ENCODE measurements at regions not wholly inside any gene's neighbourhood (a gene's known extent, or its start where the extent isn't known, plus 50 kb on each side); places are given as distances from the start of the nearest gene placed in this dataset.

DNA sequence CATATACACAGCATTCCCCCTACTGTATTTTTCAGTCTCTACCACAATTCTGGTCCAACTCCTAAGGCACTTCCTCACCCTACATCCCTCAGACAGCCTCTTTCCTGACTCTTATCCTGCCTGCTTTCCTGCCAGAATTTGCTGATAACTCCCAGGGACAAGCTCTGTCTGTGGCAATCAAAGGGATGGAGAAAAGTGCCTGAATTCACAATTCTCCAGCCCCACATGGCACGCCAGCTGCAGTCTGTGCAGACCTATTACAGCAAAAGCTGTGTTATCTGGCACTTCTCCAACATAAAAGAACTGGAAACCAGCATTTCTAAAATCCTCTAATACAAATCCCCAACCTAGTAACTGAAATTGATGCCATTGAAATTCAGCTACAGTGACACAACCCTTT is 404.8 kb downstream of the KLHL13 start:
- no peak overlapping the region for H3K56ac ChIP-seq (ENCODE audit: low read length)
- H4K5ac ChIP-seq (ENCODE audit: low read length): no peak overlapping the region
- H3K4me3 ChIP-seq (ENCODE audit: low read length): no peak overlapping the region
- H3K36me3 ChIP-seq (ENCODE audit: control insufficient read depth, insufficient read depth, low read length): no peaks in the 10 kb centered on the region
- no peak overlapping the region for H2BK15ac ChIP-seq (replicated peaks; ENCODE audit: low read depth)
- H3K4ac ChIP-seq (ENCODE audit: low read depth, low read length): no peak overlapping the region
- H2AK5ac ChIP-seq (ENCODE audit: low read length): no peak overlapping the region
- no peak overlapping the region for H4K8ac ChIP-seq (ENCODE audit: low read depth, low read length)
- no peak overlapping the region for H3K9ac ChIP-seq (ENCODE audit: low read length)
- H2BK120ac ChIP-seq (ENCODE audit: low read depth, low read length): no peak overlapping the region
- DNase-seq: peak; percentile 0
- H3K4me2 ChIP-seq (ENCODE audit: low read length): no peak overlapping the region
- no peaks in the 10 kb centered on the region for H3K79me1 ChIP-seq (ENCODE audit: low read length)
- no CpG with 5 or more reads among the region's 1 CpG for WGBS (ENCODE audit: extremely low coverage, insufficient coverage, low lambda C conversion rate)
- H2BK5ac ChIP-seq (ENCODE audit: low read length): no peak overlapping the region
- no peak overlapping the region for H3K18ac ChIP-seq (ENCODE audit: low read length)
- H3K4me1 ChIP-seq (ENCODE audit: control insufficient read depth, low read depth, low read length): no peaks in the 10 kb centered on the region
- no peak overlapping the region for H3K27ac ChIP-seq (ENCODE audit: low read depth, low read length)
- no peak overlapping the region for H3K23ac ChIP-seq (ENCODE audit: low read length)
- H3K27me3 ChIP-seq (ENCODE audit: insufficient read depth, low read length, poor library complexity): no peaks in the 10 kb centered on the region
- H3K79me2 ChIP-seq (ENCODE audit: control insufficient read depth, insufficient read depth, low read length): no peaks in the 10 kb centered on the region

DNA sequence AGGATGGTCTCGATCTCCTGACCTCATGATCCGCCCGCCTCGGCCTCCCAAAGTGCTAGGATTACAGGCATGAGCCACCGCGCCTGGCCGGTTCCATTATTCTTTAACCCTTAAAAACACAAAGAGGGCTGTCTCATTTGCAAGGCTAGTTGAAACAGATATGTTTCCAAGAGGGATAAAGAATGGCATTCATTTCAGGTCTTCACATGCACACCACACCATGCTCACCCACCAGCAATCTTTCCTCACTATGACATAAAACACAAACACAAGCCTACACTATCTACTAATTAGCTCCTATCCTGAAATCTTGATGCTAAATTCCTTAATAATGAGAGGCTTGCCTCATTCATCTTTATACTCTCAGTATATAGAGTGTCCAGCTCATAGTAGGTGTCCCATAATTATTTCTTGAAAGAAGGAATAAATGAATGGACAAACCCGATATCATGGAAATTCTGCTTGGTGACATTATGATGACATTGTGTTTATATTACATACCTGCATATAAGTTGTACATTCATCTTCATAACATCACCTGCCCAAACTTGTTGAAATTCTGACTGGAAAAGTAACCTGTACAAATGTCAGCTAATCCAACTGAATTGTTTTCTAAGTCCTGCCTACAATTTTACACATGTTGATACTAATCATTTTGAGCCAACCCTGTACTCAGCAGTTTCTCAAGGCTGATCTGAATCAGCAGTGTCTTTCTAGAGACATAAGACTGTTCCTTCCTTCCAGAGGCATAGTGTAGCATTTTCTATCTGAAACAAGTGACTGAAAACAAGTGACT is 408.5 kb downstream of the KLHL13 start:
- Histone ChIP-seq H3K27me3 (ENCODE audit: insufficient read depth, low read length, poor library complexity) (no peaks in the 10 kb centered on the region), H3K36me3 (ENCODE audit: control insufficient read depth, insufficient read depth, low read length) (no peaks in the 10 kb centered on the region), H2BK5ac (ENCODE audit: low read length) (no peak overlapping the region), H3K23ac (ENCODE audit: low read length) (no peak overlapping the region), H3K4ac (ENCODE audit: low read depth, low read length) (no peak overlapping the region), H3K9ac (ENCODE audit: low read length) (no peak overlapping the region), H3K4me3 (ENCODE audit: low read length) (no peak overlapping the region), H2BK120ac (ENCODE audit: low read depth, low read length) (no peak overlapping the region), H2BK15ac (replicated peaks; ENCODE audit: low read depth) (no peak overlapping the region), H3K79me1 (ENCODE audit: low read length) (no peaks in the 10 kb centered on the region), H4K8ac (ENCODE audit: low read depth, low read length) (no peak overlapping the region), H3K4me2 (ENCODE audit: low read length) (no peak overlapping the region), H3K4me1 (ENCODE audit: control insufficient read depth, low read depth, low read length) (no peaks in the 10 kb centered on the region), H3K18ac (ENCODE audit: low read length) (no peak overlapping the region), H2AK5ac (ENCODE audit: low read length) (no peak overlapping the region), H3K79me2 (ENCODE audit: control insufficient read depth, insufficient read depth, low read length) (no peaks in the 10 kb centered on the region), H3K56ac (ENCODE audit: low read length) (no peak overlapping the region), H4K5ac (ENCODE audit: low read length) (no peak overlapping the region), H3K27ac (ENCODE audit: low read depth, low read length) (no peak overlapping the region)
- DNase-seq: no peak
- no CpG with 5 or more reads among the region's 8 CpGs for WGBS (ENCODE audit: extremely low coverage, insufficient coverage, low lambda C conversion rate)

- H4K8ac ChIP-seq (ENCODE audit: low read depth, low read length): no peak overlapping the region
- no peak overlapping the region for H3K9ac ChIP-seq (ENCODE audit: low read length)
- no peak overlapping the region for H2BK5ac ChIP-seq (ENCODE audit: low read length)
- H3K23ac ChIP-seq (ENCODE audit: low read length): no peak overlapping the region
- no peak overlapping the region for H2BK120ac ChIP-seq (ENCODE audit: low read depth, low read length)
- H3K18ac ChIP-seq (ENCODE audit: low read length): no peak overlapping the region
- no peak overlapping the region for H3K4ac ChIP-seq (ENCODE audit: low read depth, low read length)
- H3K27me3 ChIP-seq (ENCODE audit: insufficient read depth, low read length, poor library complexity): no peaks in the 10 kb centered on the region
- no peak overlapping the region for H3K27ac ChIP-seq (ENCODE audit: low read depth, low read length)
- H3K79me1 ChIP-seq (ENCODE audit: low read length): no peaks in the 10 kb centered on the region
- no peak overlapping the region for H3K4me3 ChIP-seq (ENCODE audit: low read length)
- H3K4me1 ChIP-seq (ENCODE audit: control insufficient read depth, low read depth, low read length): no peaks in the 10 kb centered on the region
- H2BK15ac ChIP-seq (replicated peaks; ENCODE audit: low read depth): no peak overlapping the region
- no peak for DNase-seq
- H4K5ac ChIP-seq (ENCODE audit: low read length): no peak overlapping the region
- no peaks in the 10 kb centered on the region for H3K79me2 ChIP-seq (ENCODE audit: control insufficient read depth, insufficient read depth, low read length)
- H3K56ac ChIP-seq (ENCODE audit: low read length): no peak overlapping the region
- H2AK5ac ChIP-seq (ENCODE audit: low read length): no peak overlapping the region
- H3K4me2 ChIP-seq (ENCODE audit: low read length): no peak overlapping the region
- H3K36me3 ChIP-seq (ENCODE audit: control insufficient read depth, insufficient read depth, low read length): no peaks in the 10 kb centered on the region
Measured at GRCh38 chrX:117701050-117701449, 415.6 kb downstream of the KLHL13 start.

DNA sequence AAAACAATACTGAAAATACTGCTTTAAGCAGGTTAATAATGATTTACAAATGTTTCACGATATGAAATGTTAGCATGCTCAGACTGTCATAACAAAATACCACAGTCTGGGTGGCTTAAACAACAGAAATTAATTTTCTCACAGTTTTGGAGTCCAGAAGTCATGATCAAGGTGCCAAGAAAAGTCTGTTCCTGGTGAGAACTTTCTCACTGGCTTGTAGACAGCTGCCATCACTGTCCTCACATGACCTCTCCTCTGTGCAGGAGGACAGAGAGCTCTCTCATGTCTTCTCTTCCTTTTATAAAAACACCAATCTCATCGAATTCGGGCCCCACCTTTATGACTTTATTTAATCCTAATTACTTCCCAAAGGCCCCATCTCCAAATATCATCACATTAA is 426.7 kb downstream of the KLHL13 start:
- Histone ChIP-seq H2BK15ac (replicated peaks; ENCODE audit: low read depth) (no peak overlapping the region), H3K27me3 (ENCODE audit: insufficient read depth, low read length, poor library complexity) (no peaks in the 10 kb centered on the region), H3K36me3 (ENCODE audit: control insufficient read depth, insufficient read depth, low read length) (no peaks in the 10 kb centered on the region), H3K9ac (ENCODE audit: low read length) (no peak overlapping the region), H2AK5ac (ENCODE audit: low read length) (no peak overlapping the region), H3K79me2 (ENCODE audit: control insufficient read depth, insufficient read depth, low read length) (no peaks in the 10 kb centered on the region), H3K79me1 (ENCODE audit: low read length) (no peaks in the 10 kb centered on the region), H3K4ac (ENCODE audit: low read depth, low read length) (no peak overlapping the region), H3K27ac (ENCODE audit: low read depth, low read length) (no peak overlapping the region), H2BK5ac (ENCODE audit: low read length) (no peak overlapping the region), H4K8ac (ENCODE audit: low read depth, low read length) (no peak overlapping the region), H2BK120ac (ENCODE audit: low read depth, low read length) (no peak overlapping the region), H3K4me1 (ENCODE audit: control insufficient read depth, low read depth, low read length) (no peaks in the 10 kb centered on the region), H4K5ac (ENCODE audit: low read length) (no peak overlapping the region), H3K23ac (ENCODE audit: low read length) (no peak overlapping the region), H3K18ac (ENCODE audit: low read length) (no peak overlapping the region), H3K4me3 (ENCODE audit: low read length) (no peak overlapping the region), H3K4me2 (ENCODE audit: low read length) (no peak overlapping the region), H3K56ac (ENCODE audit: low read length) (no peak overlapping the region)
- no CpG with 5 or more reads among the region's 3 CpGs for WGBS (ENCODE audit: extremely low coverage, insufficient coverage, low lambda C conversion rate)
- DNase-seq: no peak

DNA sequence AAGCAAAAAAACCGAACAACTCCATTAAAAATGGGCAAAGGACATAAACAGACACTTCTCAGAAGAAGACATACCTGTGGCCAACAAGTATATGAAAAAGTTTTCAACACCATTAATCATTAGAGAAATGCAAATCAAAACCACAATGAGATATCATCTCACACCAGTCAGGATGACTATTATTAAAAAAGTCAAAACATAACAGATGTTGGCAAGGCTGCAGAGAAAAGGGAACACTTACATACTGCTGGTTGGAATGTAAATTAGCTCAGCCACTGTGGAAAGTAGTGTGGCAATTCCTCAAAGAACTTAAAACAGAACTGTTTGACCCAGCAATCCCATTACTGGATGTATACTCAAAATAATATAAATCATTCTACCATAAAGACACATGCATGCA is 436.3 kb downstream of the KLHL13 start:
- Histone ChIP-seq H3K4me2 (ENCODE audit: low read length) (no peak overlapping the region), H3K23ac (ENCODE audit: low read length) (no peak overlapping the region), H3K27me3 (ENCODE audit: insufficient read depth, low read length, poor library complexity) (no peaks in the 10 kb centered on the region), H3K18ac (ENCODE audit: low read length) (no peak overlapping the region), H3K4ac (ENCODE audit: low read depth, low read length) (no peak overlapping the region), H3K9ac (ENCODE audit: low read length) (no peak overlapping the region), H3K4me3 (ENCODE audit: low read length) (no peak overlapping the region), H2BK120ac (ENCODE audit: low read depth, low read length) (no peak overlapping the region), H2AK5ac (ENCODE audit: low read length) (no peak overlapping the region), H3K27ac (ENCODE audit: low read depth, low read length) (no peak overlapping the region), H4K8ac (ENCODE audit: low read depth, low read length) (no peak overlapping the region), H3K4me1 (ENCODE audit: control insufficient read depth, low read depth, low read length) (no peaks in the 10 kb centered on the region), H2BK15ac (replicated peaks; ENCODE audit: low read depth) (no peak overlapping the region), H3K79me2 (ENCODE audit: control insufficient read depth, insufficient read depth, low read length) (no peaks in the 10 kb centered on the region), H3K56ac (ENCODE audit: low read length) (no peak overlapping the region), H3K36me3 (ENCODE audit: control insufficient read depth, insufficient read depth, low read length) (no peaks in the 10 kb centered on the region), H2BK5ac (ENCODE audit: low read length) (no peak overlapping the region), H4K5ac (ENCODE audit: low read length) (no peak overlapping the region), H3K79me1 (ENCODE audit: low read length) (no peaks in the 10 kb centered on the region)
- no peak for DNase-seq
- WGBS (ENCODE audit: extremely low coverage, insufficient coverage, low lambda C conversion rate): no CpG with 5 or more reads among the region's 1 CpG

DNA sequence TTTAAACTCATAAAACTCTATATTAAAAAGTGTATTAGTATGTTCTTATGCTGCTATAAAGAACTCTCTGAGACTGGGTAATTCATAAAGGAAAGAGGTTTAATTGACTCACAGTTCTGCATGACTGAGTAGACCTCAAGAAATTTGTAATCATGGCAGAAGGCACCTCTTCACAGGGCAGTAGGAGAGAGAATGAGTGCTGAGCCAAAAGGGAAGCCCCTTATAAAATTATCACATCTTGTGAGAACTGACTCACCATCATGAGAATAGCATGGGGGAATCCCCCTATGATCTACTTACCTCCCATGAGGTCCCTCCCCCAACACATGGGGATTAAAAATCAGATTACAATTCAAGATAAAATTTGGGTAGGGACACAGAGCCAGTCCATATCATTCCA is 463.2 kb downstream of the KLHL13 start:
- Histone ChIP-seq H3K4me3 (ENCODE audit: low read length) (no peak overlapping the region), H3K36me3 (ENCODE audit: control insufficient read depth, insufficient read depth, low read length) (no peaks in the 10 kb centered on the region), H3K18ac (ENCODE audit: low read length) (no peak overlapping the region), H3K27me3 (ENCODE audit: insufficient read depth, low read length, poor library complexity) (no peaks in the 10 kb centered on the region), H2BK5ac (ENCODE audit: low read length) (no peak overlapping the region), H3K23ac (ENCODE audit: low read length) (no peak overlapping the region), H4K5ac (ENCODE audit: low read length) (no peak overlapping the region), H3K56ac (ENCODE audit: low read length) (no peak overlapping the region), H3K4me2 (ENCODE audit: low read length) (no peak overlapping the region), H2BK15ac (replicated peaks; ENCODE audit: low read depth) (no peak overlapping the region), H3K27ac (ENCODE audit: low read depth, low read length) (no peak overlapping the region), H2BK120ac (ENCODE audit: low read depth, low read length) (no peak overlapping the region), H3K4ac (ENCODE audit: low read depth, low read length) (no peak overlapping the region), H3K79me2 (ENCODE audit: control insufficient read depth, insufficient read depth, low read length) (no peaks in the 10 kb centered on the region), H2AK5ac (ENCODE audit: low read length) (no peak overlapping the region), H4K8ac (ENCODE audit: low read depth, low read length) (no peak overlapping the region), H3K4me1 (ENCODE audit: control insufficient read depth, low read depth, low read length) (no peaks in the 10 kb centered on the region), H3K9ac (ENCODE audit: low read length) (no peak overlapping the region), H3K79me1 (ENCODE audit: low read length) (no peaks in the 10 kb centered on the region)
- no peak for DNase-seq

Data from mesendoderm (in vitro differentiated cells).